Renal cortex interstitium (tissue), 11 donors: ENCODE measurements at regions not wholly inside any gene's neighbourhood (a gene's known extent, or its start where the extent isn't known, plus 50 kb on each side); places are given as distances from the start of the nearest gene placed in this dataset.

Source experiments
- DNase-seq, 11 donors: peaks; one replicate each; pipeline ENCODE4 v3.0.0-alpha.2; 2013; ENCODE audit warnings: low read depth in 9 of 11, low spot score in 4 of 11; ENCODE audit errors: extremely low read depth in 1 of 11

- DNase-seq: no peak
Measured at GRCh38 chr3:21357241-21357640, 393.8 kb downstream of the ZNF385D start.

GRCh38 chr3:21356402-21356801, 394.6 kb downstream of the ZNF385D start:
- no peak for DNase-seq

DNA sequence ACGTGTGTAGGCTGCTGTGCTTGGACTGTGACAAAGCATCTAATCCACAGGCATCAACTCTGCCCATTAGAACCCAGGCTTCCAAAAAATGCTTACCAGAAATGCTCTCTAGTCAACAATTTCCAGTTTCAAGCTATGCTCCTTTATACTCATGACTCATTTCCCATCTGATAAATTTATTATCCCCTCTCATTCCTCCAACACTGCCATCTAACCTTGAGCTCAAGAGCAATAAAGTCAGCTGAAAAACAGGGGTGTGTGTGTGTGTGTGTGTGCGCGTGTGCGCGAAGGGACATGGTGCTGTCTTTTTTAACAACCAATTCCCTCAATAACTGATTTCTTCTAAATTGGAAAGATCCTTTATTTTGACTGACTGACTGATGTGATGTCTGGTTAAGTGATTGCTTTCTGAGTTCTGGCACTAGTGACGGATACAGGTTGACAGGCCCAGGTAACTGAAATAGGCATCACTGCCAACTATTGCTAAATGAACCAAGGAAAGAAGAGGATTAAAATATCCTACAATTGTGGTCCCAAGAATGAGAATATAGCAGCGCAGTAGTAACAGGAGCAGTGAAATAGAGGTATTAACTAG, 405.5 kb downstream of the ZNF385D start:
- DNase-seq: no peak

GRCh38 chr3:21331857-21332256, 419.2 kb downstream of the ZNF385D start:
- DNase-seq: no peak

DNA sequence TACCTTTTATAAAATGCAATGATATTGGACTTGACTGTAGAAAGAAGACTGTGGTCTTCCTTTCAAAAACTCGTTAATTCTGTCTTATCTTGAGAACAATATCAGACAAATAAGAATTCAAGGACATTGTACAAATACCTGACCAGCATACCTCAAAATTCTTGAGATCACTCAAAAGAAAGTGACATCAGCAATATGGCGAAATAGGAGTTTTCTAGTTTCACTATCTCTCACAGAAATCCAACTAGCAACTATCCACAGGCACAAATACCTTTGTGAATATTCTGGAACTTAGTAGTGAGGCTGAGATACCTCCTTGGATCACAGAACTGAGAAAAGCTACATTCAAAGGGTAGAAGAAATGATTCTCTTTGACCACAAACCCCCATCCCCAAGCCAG, 419.7 kb downstream of the ZNF385D start:
- DNase-seq: no peak

GRCh38 chr3:21330293-21330692, 420.7 kb downstream of the ZNF385D start:
- DNase-seq: no peak

- DNase-seq: no peak
Measured at GRCh38 chr3:21328711-21329390, 422.2 kb downstream of the ZNF385D start.

- DNase-seq: no peak
Measured at GRCh38 chr3:21326704-21327475, 424.1 kb downstream of the ZNF385D start.

DNA sequence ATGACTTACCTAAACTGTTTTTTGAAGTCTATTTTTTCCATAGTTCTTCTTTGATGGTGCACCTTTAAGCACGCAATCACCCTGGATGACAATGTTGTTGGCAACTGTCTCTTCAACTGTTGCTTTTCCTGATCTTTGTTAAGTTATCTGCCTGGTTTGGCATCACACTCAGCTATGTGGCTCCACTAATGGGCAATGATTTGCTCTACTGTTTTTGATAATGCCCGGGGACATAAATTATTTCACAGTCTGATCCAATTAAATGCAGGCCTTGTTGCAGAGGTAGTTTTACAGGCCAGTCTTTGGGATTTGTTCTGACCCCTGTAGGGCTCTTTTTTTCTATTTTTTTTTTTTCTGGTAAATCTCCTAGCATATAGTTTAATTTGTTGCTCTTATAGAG, 436.3 kb downstream of the ZNF385D start:
- DNase-seq: no peak

- DNase-seq: no peak
Measured at GRCh38 chr3:21310891-21311290, 440.1 kb downstream of the ZNF385D start.

DNA sequence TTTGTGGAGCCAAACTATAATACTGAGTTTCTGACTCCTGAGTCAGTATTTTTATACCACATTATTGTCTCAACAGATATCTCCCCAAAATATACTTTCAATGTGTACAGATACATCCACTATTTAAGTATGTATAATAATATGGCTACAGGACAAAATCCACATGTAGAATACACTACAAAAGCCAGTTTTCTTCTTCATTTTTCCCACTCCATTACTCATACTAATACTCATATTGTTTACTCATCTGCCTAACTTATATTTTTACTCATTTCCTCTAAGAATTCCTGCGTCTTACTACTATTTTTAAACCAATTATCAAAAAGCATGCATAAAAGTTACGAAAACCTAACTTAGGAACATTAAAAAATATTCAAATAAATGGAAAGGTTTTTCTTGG, 440.8 kb downstream of the ZNF385D start:
- no peak for DNase-seq

- no peak for DNase-seq
Measured at GRCh38 chr3:21297304-21297703, 453.7 kb downstream of the ZNF385D start.

GRCh38 chr3:21294768-21295167, 456.2 kb downstream of the ZNF385D start:
- DNase-seq: no peak

- DNase-seq: no peak
Measured at GRCh38 chr3:21292971-21293370, 458.0 kb downstream of the ZNF385D start.

DNA sequence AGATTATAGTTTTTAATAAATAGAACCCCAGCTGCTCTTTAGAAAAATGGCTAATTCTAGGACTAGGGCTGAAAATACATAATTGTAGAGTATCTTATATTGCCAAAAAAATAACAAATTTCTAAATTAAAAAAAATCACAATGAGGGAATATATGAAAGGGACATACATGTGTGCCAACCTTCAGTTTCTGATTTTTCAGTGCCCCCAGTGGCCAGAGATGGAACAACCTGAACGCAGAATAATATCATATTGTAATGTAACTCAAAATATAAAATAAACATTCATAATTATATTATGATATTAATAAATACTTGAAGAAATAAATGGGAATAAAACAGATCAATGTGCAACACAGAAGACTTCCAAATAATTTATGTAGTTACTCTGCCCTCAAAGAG, 460.5 kb downstream of the ZNF385D start:
- no peak for DNase-seq

- no peak for DNase-seq
Measured at GRCh38 chr3:21274079-21274571, 476.9 kb downstream of the ZNF385D start.

DNA sequence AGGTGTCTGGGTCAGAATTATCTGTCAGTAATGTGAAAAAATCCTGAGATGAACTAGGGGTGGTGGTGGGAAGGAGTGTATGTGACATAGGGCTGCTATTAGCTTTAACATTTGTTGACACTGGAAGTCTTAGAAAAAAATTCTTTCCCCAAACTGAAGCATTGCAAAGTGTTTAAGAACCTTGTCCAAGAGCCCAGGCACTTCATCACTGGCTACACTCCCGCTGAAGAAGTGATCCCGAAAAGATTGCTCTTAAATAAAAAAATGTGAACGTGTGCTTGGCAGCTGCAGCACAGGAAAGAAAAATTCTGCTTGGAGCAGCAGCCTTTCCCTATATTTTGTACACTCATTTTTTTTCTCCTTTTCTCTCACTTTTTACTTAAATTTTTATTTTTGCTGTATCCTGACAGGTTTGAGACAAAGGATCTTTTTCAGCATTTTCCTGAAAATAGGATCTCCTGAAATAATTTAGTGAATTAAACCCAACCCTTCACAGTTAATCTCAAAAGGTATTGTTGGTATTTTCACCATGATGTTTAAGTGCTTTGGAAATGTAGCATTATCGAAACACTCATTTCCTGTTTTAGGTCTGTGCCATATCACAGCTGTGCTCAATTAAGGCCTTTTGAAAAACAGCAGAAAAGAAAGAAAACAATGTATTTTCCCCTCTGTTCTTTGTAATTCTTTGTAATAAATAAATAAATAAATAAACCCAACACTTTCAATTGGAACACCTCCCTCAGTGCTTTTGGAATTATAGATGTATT, 477.6 kb downstream of the ZNF385D start:
- DNase-seq: peak in 2 of 11 donors; percentile 12 to 18

DNA sequence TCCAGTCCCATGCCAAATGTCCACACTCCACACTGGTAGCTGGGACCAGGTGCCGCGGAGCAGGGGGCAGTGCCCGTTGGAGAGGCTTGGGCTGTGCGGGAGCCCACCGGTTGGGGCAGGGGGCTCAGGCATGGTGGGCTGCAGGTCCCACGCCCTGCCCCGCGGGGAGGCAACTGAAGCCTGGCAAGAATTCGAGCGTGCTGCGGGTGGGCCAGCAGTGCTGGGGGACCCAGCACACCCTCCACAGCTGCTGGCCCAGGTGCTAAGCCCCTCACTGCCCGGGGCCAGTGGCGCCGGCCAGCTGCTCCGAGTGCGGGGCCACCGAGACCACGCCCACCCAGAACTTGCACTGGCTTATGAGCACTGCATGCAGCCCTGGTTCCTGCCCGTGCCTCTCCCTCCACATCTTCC, 479.4 kb downstream of the ZNF385D start:
- DNase-seq: no peak

DNA sequence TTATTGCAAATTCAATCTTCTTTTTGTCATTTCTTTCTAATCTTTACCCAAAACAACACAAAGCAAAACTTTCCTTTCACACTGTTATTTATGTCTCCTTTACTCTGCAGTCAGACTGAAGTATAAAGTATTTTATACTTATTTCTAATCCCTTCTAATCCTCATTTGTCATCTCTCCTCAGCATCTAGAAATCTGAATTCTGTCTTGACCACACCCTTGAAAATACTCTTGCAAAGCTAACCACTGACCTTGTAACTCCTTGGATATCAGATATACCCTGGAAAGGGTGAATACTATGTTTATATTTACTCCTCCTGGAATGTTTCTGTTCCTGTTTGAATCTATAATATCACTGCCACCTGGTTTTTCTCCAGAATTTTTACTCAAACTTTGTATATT, 481.1 kb downstream of the ZNF385D start:
- DNase-seq: no peak

- DNase-seq: no peak
Measured at GRCh38 chr3:21260507-21260906, 490.5 kb downstream of the ZNF385D start.
